Natural killer cell (primary cell): ENCODE measurements at regions not wholly inside any gene's neighbourhood (a gene's known extent, or its start where the extent isn't known, plus 50 kb on each side); places are given as distances from the start of the nearest gene placed in this dataset.

Experiments
- ATAC-seq, 3 donors: fragments of 150-1000 bp in 2 of 3; fragments of 200-7000 bp in 1 of 3; cut with Tn5 transposase; 1 replicate in 1 of 3; 2 replicates in 2 of 3; pipeline ENCODE4 v1.10.0; 2021; ENCODE audit warnings: mild to moderate bottlenecking in 2 of 3, moderate library complexity in 2 of 3
- DNase-seq, 2 donors: peaks; one replicate each; pipeline versions ENCODE4 v3.0.0 to v3.0.0-alpha.2; 2013 to 2021; ENCODE audit warnings: mixed read lengths in 1 of 2
- H3K27ac ChIP-seq: one replicate; pipeline ENCODE4 v1.5.1; 2013; ENCODE audit warnings: mild to moderate bottlenecking, low read length
- H3K27me3 ChIP-seq: one replicate; pipeline ENCODE4 v1.6.1; 2013; ENCODE audit warnings: low read length; ENCODE audit not compliant: control insufficient read depth, insufficient read depth
- H3K36me3 ChIP-seq: one replicate; pipeline ENCODE4 v1.6.1; 2013; ENCODE audit warnings: low read length; ENCODE audit not compliant: control insufficient read depth, insufficient read depth
- H3K4me1 ChIP-seq: one replicate; pipeline ENCODE4 v1.6.1; 2013; ENCODE audit warnings: low read length; ENCODE audit not compliant: control insufficient read depth, insufficient read depth
- H3K4me3 ChIP-seq: one replicate; pipeline ENCODE4 v1.5.1; 2013; ENCODE audit warnings: low read length
- H3K9me3 ChIP-seq: one replicate; pipeline ENCODE4 v1.6.1; 2013; ENCODE audit warnings: low read length; ENCODE audit not compliant: control insufficient read depth, insufficient read depth
- H3K27ac Mint-ChIP-seq, 2 donors: one replicate each; pipeline ENCODE4 v1.8.0; 2022; ENCODE audit warnings: mild to moderate bottlenecking in 2 of 2, mixed read lengths in 2 of 2, moderate library complexity in 1 of 2
- H3K27me3 Mint-ChIP-seq, 2 donors: one replicate each; pipeline ENCODE4 v1.8.0; 2022; ENCODE audit warnings: low read depth in 2 of 2, mixed read lengths in 2 of 2
- H3K36me3 Mint-ChIP-seq: one replicate; pipeline ENCODE4 v1.8.0; 2022; ENCODE audit warnings: mixed read lengths
- H3K4me1 Mint-ChIP-seq, 2 donors: one replicate each; pipeline ENCODE4 v1.8.0; 2022; ENCODE audit warnings: mixed read lengths in 2 of 2
- H3K4me3 Mint-ChIP-seq: one replicate; pipeline ENCODE4 v1.8.0; 2022; ENCODE audit warnings: mild to moderate bottlenecking, moderate library complexity, mixed read lengths
- H3K9me3 Mint-ChIP-seq, 2 donors: one replicate each; pipeline ENCODE4 v1.8.0; 2022; ENCODE audit warnings: mixed read lengths in 2 of 2
- WGBS: methylation state at CpG from one replicate; pipeline ENCODE4 v1.1.7; 2013; ENCODE audit warnings: missing lambda C conversion rate; ENCODE audit not compliant: insufficient coverage; 5-methylcytosine and 5-hydroxymethylcytosine counted together
- intact Hi-C: fragments of 100-400 bp; cut with micrococcal nuclease; formaldehyde crosslinking; loops from one replicate; pipeline ENCODE4 v1.14.2; 2022
- TF ChIP-seq, protein P1 (sequence below): fragments of 200-600 bp; IDR thresholded peaks from one replicate; pipeline ENCODE4 v1.8.0; 2022; ENCODE audit warnings: antibody characterized with exemption

DNA sequence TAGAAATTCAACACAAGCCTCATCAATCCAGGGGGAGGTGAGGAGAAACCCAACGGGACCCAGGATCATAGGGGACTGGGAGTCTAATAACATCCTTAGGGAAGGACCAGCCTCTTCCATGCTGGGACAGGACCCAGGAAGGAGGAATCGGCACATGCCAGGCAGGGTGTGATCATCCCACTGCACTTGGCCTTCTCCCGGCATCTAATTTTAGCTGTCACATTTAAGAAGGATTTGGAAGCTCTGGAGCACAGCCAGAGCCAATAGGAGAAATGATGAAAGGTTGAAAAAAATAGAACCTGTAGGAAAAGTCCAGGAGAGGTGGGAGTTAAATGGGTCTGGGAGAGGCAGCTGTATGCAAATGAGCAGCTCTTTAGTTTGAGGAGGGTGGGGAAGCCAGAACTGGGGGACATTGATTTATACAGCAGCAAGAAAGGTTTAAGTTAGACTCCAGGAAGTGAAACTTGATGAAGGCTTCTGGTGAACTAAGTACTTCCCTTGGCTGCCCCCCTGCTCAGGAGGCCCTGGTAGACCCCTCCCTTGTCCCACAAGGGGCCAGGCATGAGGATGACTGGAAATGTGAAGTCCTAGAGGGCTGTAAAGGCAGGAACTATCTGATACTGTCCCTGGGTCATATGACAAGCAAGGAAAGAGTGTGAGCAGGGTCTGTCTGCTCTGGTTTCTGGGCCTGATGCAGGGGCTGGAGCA lies 260.3 kb downstream of the LRFN2 start:
- no peak overlapping the region for H3K4me3 ChIP-seq
- Mint-ChIP-seq H3K27me3 (peaks cover 16 to 56% of the 10 kb centered on the region in 2 donors), H3K9me3 (no peaks in the 10 kb centered on the region), H3K27ac (no peak overlapping the region), H3K4me1 (peaks cover 7 to 19% of the 10 kb centered on the region in 2 donors), H3K4me3 (no peak overlapping the region), H3K36me3 (no peaks in the 10 kb centered on the region)
- 84% methylated on average over 3 of the region's 3 CpGs for WGBS
- ATAC-seq, result no peak
- intact Hi-C loops, result loop anchor here (5.0 kb wide), 1 partner anchor 495 kb away; no protein-coding TSS in a partner anchor
- TF ChIP-seq, protein P1, sequence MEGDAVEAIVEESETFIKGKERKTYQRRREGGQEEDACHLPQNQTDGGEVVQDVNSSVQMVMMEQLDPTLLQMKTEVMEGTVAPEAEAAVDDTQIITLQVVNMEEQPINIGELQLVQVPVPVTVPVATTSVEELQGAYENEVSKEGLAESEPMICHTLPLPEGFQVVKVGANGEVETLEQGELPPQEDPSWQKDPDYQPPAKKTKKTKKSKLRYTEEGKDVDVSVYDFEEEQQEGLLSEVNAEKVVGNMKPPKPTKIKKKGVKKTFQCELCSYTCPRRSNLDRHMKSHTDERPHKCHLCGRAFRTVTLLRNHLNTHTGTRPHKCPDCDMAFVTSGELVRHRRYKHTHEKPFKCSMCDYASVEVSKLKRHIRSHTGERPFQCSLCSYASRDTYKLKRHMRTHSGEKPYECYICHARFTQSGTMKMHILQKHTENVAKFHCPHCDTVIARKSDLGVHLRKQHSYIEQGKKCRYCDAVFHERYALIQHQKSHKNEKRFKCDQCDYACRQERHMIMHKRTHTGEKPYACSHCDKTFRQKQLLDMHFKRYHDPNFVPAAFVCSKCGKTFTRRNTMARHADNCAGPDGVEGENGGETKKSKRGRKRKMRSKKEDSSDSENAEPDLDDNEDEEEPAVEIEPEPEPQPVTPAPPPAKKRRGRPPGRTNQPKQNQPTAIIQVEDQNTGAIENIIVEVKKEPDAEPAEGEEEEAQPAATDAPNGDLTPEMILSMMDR, result no peak
- DNase-seq, result no peak
- H3K36me3 ChIP-seq, result no peaks in the 10 kb centered on the region
- no peak overlapping the region for H3K27ac ChIP-seq
- no peaks in the 10 kb centered on the region for H3K27me3 ChIP-seq
- no peaks in the 10 kb centered on the region for H3K9me3 ChIP-seq
- no peaks in the 10 kb centered on the region for H3K4me1 ChIP-seq

GRCh38 chr6:40325791-40326190 lies 261.4 kb downstream of the LRFN2 start:
- H3K27ac Mint-ChIP-seq, result no peak overlapping the region
- intact Hi-C loops, result loop anchor here (5.0 kb wide), 1 partner anchor 497 kb away; no protein-coding TSS in a partner anchor

GRCh38 chr6:40325041-40325440 lies 262.1 kb downstream of the LRFN2 start:
- H3K9me3 ChIP-seq, result no peaks in the 10 kb centered on the region
- H3K27ac ChIP-seq, result no peak overlapping the region
- Mint-ChIP-seq H3K27ac (no peak overlapping the region), H3K4me3 (no peak overlapping the region), H3K36me3 (no peaks in the 10 kb centered on the region), H3K27me3 (peaks cover 22 to 58% of the 10 kb centered on the region in 2 donors), H3K9me3 (no peaks in the 10 kb centered on the region), H3K4me1 (peaks cover 7 to 14% of the 10 kb centered on the region in 2 donors)
- no peak for ATAC-seq
- no peak overlapping the region for H3K4me3 ChIP-seq
- no peaks in the 10 kb centered on the region for H3K36me3 ChIP-seq
- intact Hi-C loops, result loop anchor here (5.0 kb wide), 1 partner anchor 497 kb away; no protein-coding TSS in a partner anchor
- 48% methylated on average over 2 of the region's 2 CpGs for WGBS
- TF ChIP-seq, protein P1, result no peak
- no peaks in the 10 kb centered on the region for H3K27me3 ChIP-seq
- H3K4me1 ChIP-seq, result no peaks in the 10 kb centered on the region
- no peak for DNase-seq

More at GRCh38 chr6:40325791-40326190, 261.4 kb downstream of the LRFN2 start:
- peaks cover 7 to 14% of the 10 kb centered on the region in 2 donors for H3K4me1 Mint-ChIP-seq
- H3K4me3 Mint-ChIP-seq, result no peak overlapping the region
- Histone ChIP-seq H3K27ac (no peak overlapping the region), H3K27me3 (no peaks in the 10 kb centered on the region), H3K4me1 (no peaks in the 10 kb centered on the region), H3K4me3 (no peak overlapping the region), H3K9me3 (no peaks in the 10 kb centered on the region), H3K36me3 (no peaks in the 10 kb centered on the region)
- TF ChIP-seq, protein P1, result no peak
- 51% methylated on average over 3 of the region's 3 CpGs for WGBS
- ATAC-seq (no peak), DNase-seq (no peak)
- no peaks in the 10 kb centered on the region for H3K36me3 Mint-ChIP-seq
- no peaks in the 10 kb centered on the region for H3K9me3 Mint-ChIP-seq
- H3K27me3 Mint-ChIP-seq, result peaks cover 18 to 55% of the 10 kb centered on the region in 2 donors
